Activated naive CD4-positive, alpha-beta T cell treated with anti-CD3 and anti-CD28 coated beads for 36 hours (primary cell): ENCODE measurements at regions not wholly inside any gene's neighbourhood (a gene's known extent, or its start where the extent isn't known, plus 50 kb on each side); places are given as distances from the start of the nearest gene placed in this dataset.

Experiments
- CTCF ChIA-PET: fragments of 350-600 bp; sonication (Branson Sonifier 250); formaldehyde crosslinking; loops from one replicate; lab custom pipeline; 2021; ENCODE audit warnings: antibody characterized with exemption; lab: Charles Lee
- DNase-seq: peaks from one replicate; pipeline ENCODE4 v3.0.0-alpha.2; 2020
- H3K27ac Mint-ChIP-seq: one replicate; pipeline ENCODE4 v1.8.0; 2021; ENCODE audit warnings: mild to moderate bottlenecking, mixed read lengths
- H3K27me3 Mint-ChIP-seq: one replicate; pipeline ENCODE4 v1.8.0; 2021; ENCODE audit warnings: low read depth, mixed read lengths
- H3K36me3 Mint-ChIP-seq: one replicate; pipeline ENCODE4 v1.8.0; 2021; ENCODE audit warnings: low read depth, mixed read lengths
- H3K4me1 Mint-ChIP-seq: one replicate; pipeline ENCODE4 v1.8.0; 2021; ENCODE audit warnings: low read depth, mixed read lengths
- H3K4me3 Mint-ChIP-seq: one replicate; pipeline ENCODE4 v1.8.0; 2021; ENCODE audit warnings: mild to moderate bottlenecking, moderate library complexity, mixed read lengths
- H3K9me3 Mint-ChIP-seq: one replicate; pipeline ENCODE4 v1.8.0; 2021; ENCODE audit warnings: mixed read lengths
- intact Hi-C: fragments of 100-400 bp; cut with micrococcal nuclease; formaldehyde crosslinking; loops from one replicate; pipeline ENCODE4 v1.15.1; 2023

DNA sequence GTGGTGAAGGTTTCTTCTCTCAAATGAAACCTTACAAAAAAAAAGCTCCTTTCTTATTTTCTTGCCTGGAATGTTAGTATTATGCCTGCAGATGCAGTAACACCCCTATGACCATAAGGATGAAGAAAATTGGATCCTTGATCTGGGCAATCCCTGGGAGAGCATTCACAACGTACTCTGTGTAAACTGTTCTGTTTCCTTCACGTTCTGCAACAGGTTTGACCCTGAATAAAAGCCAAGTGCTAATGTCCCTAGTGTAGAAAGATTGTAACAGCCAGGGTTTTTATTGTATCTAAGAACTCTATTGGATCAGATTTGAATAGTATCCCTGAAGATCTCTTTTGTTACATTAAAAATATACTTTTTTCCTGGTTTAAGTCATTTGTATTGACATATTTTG lies 1639.6 kb upstream of the ACO1 start:
- intact Hi-C loops = no loop called here

DNA sequence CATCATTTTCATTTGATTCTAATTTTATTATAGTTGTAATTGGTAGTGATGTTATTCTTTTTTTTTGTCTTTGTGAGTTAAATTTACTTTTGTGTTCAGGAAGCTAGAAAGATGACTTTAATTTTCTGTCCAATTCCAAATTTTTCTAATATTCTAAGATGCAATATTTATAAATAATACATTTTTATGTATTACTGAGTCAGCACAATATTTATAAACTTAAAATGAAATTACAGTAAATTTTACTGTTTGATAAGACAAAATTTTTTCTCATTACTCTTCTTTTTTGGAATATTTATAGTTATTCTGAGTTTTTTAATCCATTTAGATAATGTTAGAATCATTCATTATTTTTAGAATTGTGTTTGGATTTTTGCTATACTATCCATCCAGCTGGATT lies 1637.9 kb upstream of the ACO1 start:
- CTCF ChIA-PET = no interaction called here
- Mint-ChIP-seq H3K9me3 (no peaks in the 10 kb centered on the region), H3K4me1 (no peaks in the 10 kb centered on the region), H3K27me3 (peaks cover 12% of the 10 kb centered on the region), H3K4me3 (no peak overlapping the region), H3K27ac (no peak overlapping the region), H3K36me3 (no peaks in the 10 kb centered on the region)
- DNase-seq = no peak
- intact Hi-C loops = no loop called here

More for the DNA sequence above, 1639.6 kb upstream of the ACO1 start:
- DNase-seq = no peak
- Mint-ChIP-seq H3K4me1 (no peaks in the 10 kb centered on the region), H3K4me3 (no peak overlapping the region), H3K36me3 (no peaks in the 10 kb centered on the region), H3K9me3 (no peaks in the 10 kb centered on the region), H3K27me3 (peaks cover 12% of the 10 kb centered on the region), H3K27ac (no peak overlapping the region)
- CTCF ChIA-PET = no interaction called here

DNA sequence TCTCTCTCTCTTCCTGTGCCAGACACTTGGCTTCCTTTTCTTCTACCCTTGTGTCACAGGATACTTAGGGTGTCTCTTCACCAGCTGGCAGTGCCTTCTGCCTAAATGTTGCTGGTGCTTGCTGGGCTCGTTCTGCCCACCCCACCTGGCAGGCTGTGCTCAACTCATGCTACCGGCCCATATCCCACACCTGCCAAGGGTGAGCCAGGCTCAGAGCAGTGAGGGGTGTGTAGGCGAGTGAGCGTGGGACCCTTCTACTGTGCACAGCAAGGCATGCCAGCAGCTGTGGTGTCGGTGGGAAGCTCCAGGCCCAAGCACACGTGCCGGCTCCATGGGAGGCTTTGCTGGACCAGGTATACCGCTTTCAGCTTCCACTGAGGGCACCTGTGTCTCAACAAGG lies 1626.7 kb upstream of the ACO1 start:
- no peaks in the 10 kb centered on the region for H3K36me3 Mint-ChIP-seq
- H3K27me3 Mint-ChIP-seq = peaks cover 2% of the 10 kb centered on the region
- no peak for DNase-seq
- H3K4me3 Mint-ChIP-seq = no peak overlapping the region
- H3K27ac Mint-ChIP-seq = no peak overlapping the region
- CTCF ChIA-PET = no interaction called here
- intact Hi-C loops = no loop called here
- H3K4me1 Mint-ChIP-seq = no peaks in the 10 kb centered on the region
- H3K9me3 Mint-ChIP-seq = no peaks in the 10 kb centered on the region

DNA sequence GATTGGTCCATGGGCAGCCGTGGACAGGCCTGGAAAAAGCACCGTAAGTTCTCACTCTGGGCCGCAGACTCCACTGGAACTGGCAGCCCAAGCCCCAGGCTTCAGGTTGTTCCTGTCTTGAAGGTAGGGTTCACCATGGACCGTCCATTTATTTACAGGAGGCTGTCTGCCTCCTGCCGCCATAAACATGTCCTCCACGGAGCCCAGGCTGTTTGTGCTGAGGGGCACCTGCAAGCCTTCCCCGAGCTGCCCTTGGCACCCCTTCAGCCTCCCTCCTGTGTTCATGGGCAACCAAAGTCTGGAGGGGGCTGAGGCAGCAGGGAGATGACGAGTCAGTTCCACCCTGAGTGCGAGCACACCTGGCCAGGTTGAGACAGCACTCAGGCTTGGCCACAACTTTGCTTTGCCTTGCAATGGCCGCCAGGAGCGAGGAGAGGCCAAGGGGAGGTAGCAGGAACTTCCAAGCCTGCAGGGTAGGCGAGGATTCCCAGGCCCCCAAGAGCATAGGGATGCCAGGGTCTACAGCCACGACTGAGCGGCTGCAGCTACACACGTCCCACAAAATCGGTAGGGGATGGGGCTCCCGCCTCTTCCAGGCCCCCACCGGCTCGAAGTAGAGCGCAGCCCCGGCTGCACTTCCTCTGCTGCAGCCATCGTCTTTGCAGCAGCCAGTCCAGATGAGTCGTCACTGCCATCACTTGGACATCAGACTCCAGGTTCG lies 1625.6 kb upstream of the ACO1 start:
- peaks cover 2% of the 10 kb centered on the region for H3K27me3 Mint-ChIP-seq
- H3K4me3 Mint-ChIP-seq = no peak overlapping the region
- intact Hi-C loops = no loop called here
- CTCF ChIA-PET = no interaction called here
- no peaks in the 10 kb centered on the region for H3K36me3 Mint-ChIP-seq
- H3K27ac Mint-ChIP-seq = no peak overlapping the region
- no peak for DNase-seq
- no peaks in the 10 kb centered on the region for H3K9me3 Mint-ChIP-seq
- H3K4me1 Mint-ChIP-seq = no peaks in the 10 kb centered on the region

DNA sequence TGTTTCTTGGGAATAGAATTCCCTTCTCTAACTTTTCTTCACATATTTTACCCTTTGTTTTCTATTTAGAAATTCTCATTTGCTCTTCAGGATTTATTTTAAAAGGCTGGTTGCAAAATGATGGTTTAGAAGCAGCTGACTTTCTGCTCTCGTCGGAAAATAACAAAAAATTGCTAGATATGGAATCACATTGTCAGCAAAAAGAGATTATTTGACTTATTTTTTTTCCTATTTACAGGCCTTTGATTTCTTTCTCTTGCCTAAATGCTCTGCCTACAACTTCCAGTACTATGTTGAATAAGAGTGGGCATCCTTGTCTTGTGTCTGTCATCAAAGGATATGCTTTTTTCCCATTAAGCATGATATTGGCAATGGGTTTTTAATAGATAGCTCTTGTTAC lies 1619.1 kb upstream of the ACO1 start:
- H3K27me3 Mint-ChIP-seq = no peaks in the 10 kb centered on the region
- H3K27ac Mint-ChIP-seq = no peak overlapping the region
- H3K36me3 Mint-ChIP-seq = no peaks in the 10 kb centered on the region
- no peaks in the 10 kb centered on the region for H3K9me3 Mint-ChIP-seq
- intact Hi-C loops = no loop called here
- CTCF ChIA-PET = no interaction called here
- no peak overlapping the region for H3K4me3 Mint-ChIP-seq
- H3K4me1 Mint-ChIP-seq = no peaks in the 10 kb centered on the region
- no peak for DNase-seq

DNA sequence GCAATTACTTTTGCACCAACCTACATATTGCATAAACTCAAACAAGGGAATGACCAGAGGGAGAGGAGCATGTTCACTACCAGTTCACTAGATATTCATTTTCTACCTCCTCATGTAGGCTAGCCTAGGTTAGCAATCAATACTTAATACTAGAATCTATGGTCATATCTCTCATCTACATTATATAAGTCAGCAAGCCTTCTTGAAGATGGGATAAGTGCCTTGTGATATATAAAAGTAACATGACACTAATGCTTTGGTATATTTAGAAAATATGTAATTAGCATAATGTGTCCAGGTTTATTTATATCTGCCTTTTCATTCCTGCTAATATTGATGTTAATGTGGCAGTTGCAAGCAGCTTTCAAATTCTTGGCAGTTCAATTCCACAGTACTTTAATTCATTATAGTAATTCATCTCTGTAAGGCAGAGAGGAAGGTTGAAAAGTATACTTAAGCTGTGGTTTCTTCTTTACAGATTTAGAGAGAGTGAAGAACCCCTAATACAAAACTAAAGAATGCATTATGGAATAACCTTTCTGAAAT lies 1613.2 kb upstream of the ACO1 start:
- no peaks in the 10 kb centered on the region for H3K9me3 Mint-ChIP-seq
- no peak overlapping the region for H3K27ac Mint-ChIP-seq
- no peak overlapping the region for H3K4me3 Mint-ChIP-seq
- no peaks in the 10 kb centered on the region for H3K4me1 Mint-ChIP-seq
- DNase-seq = no peak
- H3K27me3 Mint-ChIP-seq = no peaks in the 10 kb centered on the region
- intact Hi-C loops = no loop called here
- H3K36me3 Mint-ChIP-seq = no peaks in the 10 kb centered on the region
- CTCF ChIA-PET = no interaction called here

DNA sequence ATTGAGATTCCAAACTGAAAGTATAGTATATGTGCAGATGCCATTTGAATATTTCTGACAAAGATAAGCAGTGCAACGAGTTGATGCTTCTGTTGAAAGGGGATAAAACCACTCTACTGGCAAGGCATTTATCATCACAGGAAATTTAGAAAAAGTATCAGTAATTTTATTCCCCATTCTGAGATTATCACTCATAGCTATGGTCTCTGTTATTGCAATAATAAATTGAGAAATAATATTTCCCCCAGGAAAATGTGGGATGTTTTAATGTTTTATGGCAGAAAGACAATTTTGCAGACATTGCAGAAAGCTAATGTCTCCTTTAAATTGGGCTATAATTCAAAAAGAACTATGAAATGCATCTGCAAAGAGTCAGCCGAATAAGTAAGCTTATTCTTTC lies 1612.7 kb upstream of the ACO1 start:
- Mint-ChIP-seq H3K27me3 (no peaks in the 10 kb centered on the region), H3K4me1 (no peaks in the 10 kb centered on the region), H3K27ac (no peak overlapping the region), H3K36me3 (no peaks in the 10 kb centered on the region), H3K9me3 (no peaks in the 10 kb centered on the region), H3K4me3 (no peak overlapping the region)
- no peak for DNase-seq
- intact Hi-C loops = no loop called here
- CTCF ChIA-PET = no interaction called here

DNA sequence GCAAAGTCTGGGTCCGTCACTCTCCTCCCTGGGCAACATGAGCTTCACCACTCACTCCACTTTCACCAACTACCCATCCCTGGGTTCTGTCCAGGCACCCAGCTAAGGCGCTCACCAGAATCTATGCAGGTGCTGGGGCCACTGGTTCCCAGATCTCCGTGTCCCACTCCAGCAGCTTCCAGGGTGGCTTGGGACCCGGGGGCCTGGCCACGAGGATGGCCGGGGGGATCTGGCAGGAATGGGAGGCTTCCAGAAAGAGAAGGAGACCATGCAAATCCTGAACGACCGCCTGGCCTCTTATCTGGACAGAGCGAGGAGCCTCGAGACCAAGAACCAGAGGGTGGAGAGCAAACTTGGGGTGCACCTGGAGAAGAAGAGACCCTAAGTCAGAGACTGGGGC lies 1611.0 kb upstream of the ACO1 start:
- no peaks in the 10 kb centered on the region for H3K4me1 Mint-ChIP-seq
- DNase-seq = no peak
- no peaks in the 10 kb centered on the region for H3K9me3 Mint-ChIP-seq
- no peaks in the 10 kb centered on the region for H3K27me3 Mint-ChIP-seq
- no peak overlapping the region for H3K27ac Mint-ChIP-seq
- intact Hi-C loops = no loop called here
- H3K4me3 Mint-ChIP-seq = no peak overlapping the region
- no peaks in the 10 kb centered on the region for H3K36me3 Mint-ChIP-seq
- CTCF ChIA-PET = no interaction called here

DNA sequence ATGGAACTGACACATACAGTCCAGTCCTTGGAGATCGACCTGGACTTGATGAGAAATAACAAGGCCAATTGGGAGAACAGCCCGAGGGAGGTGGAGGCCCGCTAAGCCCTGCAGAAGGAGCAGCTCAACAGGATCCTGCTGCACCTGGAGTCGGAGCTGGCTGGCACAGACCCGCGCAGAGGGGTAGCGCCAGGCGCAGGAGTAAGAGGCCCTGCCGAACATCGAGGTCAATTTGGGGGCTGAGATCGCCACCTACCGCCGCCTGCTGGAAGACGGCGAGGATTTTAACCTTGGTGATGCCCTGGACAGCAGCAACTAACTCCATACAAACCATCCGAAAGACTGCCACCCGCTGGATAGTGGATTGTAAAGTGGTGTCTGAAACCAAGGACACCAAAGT lies 1610.1 kb upstream of the ACO1 start:
- Mint-ChIP-seq H3K36me3 (no peaks in the 10 kb centered on the region), H3K27ac (no peak overlapping the region), H3K27me3 (no peaks in the 10 kb centered on the region), H3K9me3 (no peaks in the 10 kb centered on the region), H3K4me3 (no peak overlapping the region), H3K4me1 (no peaks in the 10 kb centered on the region)
- CTCF ChIA-PET = no interaction called here
- intact Hi-C loops = no loop called here
- DNase-seq = no peak

DNA sequence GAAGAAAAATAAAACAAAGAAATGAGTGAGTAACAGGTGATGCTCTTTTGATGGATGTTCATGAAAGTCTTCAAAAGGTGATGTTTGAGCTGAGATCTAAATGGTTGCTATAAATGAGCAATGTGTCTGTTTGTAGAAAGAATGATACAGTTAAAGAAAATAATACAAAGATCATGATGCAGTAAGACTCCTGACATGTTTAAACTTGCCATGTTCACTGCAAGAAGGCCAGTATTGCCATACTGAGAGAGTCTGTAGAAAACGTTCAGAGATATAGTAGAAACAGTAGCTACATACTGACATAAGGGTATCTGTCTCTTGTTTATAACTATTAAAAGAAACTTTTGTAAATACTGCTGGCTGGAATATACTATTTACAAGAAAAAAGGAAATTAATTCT lies 1609.2 kb upstream of the ACO1 start:
- no peak overlapping the region for H3K27ac Mint-ChIP-seq
- H3K36me3 Mint-ChIP-seq = no peaks in the 10 kb centered on the region

DNA sequence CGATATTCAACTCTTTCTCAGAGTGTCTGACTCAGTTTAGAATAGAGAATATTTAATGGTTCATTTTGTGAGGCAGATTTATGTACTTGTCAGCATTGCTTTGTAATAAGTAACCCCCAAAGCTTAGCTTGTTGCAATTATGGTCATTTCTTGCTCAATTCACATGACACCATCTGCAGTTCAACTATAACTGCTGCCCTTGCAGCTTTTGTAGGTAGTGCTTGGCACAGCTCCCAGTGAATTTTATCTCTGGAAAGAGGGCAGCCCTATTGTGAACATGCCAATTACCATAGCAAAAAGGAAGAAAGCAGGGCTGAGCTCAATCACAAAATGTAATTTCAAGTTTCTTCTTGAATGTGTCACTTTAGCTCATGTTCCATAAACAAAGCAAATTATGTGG lies 1587.7 kb upstream of the ACO1 start:
- CTCF ChIA-PET = no interaction called here
- Mint-ChIP-seq H3K27ac (no peak overlapping the region), H3K9me3 (no peaks in the 10 kb centered on the region), H3K27me3 (peaks cover 3% of the 10 kb centered on the region), H3K4me3 (no peak overlapping the region), H3K4me1 (no peaks in the 10 kb centered on the region), H3K36me3 (no peaks in the 10 kb centered on the region)
- intact Hi-C loops = no loop called here
- no peak for DNase-seq

More for the DNA sequence above, 1609.2 kb upstream of the ACO1 start:
- Mint-ChIP-seq H3K4me1 (no peaks in the 10 kb centered on the region), H3K27me3 (no peaks in the 10 kb centered on the region), H3K9me3 (no peaks in the 10 kb centered on the region), H3K4me3 (no peak overlapping the region)
- CTCF ChIA-PET = no interaction called here
- intact Hi-C loops = no loop called here
- DNase-seq = no peak

DNA sequence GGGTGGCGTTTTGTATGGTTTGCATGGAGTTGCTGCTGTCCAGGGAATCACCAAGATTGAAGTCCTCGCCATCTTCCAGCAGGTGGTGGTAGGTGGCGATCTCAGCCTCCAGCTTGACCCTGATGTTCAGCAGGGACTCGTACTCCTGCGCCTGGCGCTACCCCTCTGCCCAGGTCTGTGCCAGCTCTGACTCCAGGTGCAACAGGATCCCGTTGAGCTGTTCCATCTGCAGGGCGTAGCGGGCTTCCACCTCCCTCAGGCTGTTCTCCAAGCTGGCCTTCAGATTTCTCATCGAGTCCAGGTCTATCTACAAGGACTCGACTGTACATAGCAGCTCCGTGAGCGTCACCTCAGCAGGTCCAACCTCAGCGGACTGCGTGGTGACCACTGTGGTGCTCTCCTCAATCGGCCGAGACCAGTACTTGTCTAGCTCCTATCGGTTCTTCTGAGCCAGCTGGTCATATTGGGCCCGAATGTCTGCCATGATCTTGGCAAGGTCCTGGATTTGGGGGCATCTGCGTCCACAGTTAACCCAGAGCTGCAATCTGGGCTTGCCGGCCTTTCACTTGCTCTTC lies 1584.8 kb upstream of the ACO1 start:
- no peaks in the 10 kb centered on the region for H3K4me1 Mint-ChIP-seq
- H3K27me3 Mint-ChIP-seq = peaks cover 3% of the 10 kb centered on the region
- no peaks in the 10 kb centered on the region for H3K9me3 Mint-ChIP-seq
- CTCF ChIA-PET = no interaction called here
- DNase-seq = no peak
- no peak overlapping the region for H3K27ac Mint-ChIP-seq
- H3K4me3 Mint-ChIP-seq = no peak overlapping the region
- intact Hi-C loops = no loop called here
- no peaks in the 10 kb centered on the region for H3K36me3 Mint-ChIP-seq

DNA sequence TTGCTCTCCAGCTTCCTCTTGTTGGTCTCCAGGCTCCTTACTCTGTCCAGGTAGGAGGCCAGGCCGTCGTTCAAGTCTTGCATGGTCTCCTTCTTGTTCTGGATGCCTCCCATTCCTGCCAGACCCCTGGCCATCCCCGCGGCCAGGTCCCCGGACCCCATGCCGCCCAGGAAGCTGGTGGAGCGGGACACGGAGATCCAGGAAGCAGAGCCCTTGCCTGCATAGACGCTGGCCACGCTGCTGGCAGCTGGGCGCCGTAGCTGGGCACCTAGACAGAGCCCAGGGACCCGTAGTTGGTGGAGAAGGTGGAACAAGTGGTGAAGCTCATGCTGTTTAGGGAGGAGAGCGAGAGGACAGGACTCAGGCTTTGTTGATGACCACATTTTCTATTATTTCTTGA lies 1584.0 kb upstream of the ACO1 start:
- Mint-ChIP-seq H3K27ac (no peak overlapping the region), H3K4me1 (no peaks in the 10 kb centered on the region), H3K4me3 (no peak overlapping the region), H3K36me3 (no peaks in the 10 kb centered on the region), H3K27me3 (no peaks in the 10 kb centered on the region), H3K9me3 (no peaks in the 10 kb centered on the region)
- DNase-seq = no peak
- CTCF ChIA-PET = no interaction called here
- intact Hi-C loops = no loop called here
